Peyer's patch (tissue), 4 donors: ENCODE measurements at regions not wholly inside any gene's neighbourhood (a gene's known extent, or its start where the extent isn't known, plus 50 kb on each side); places are given as distances from the start of the nearest gene placed in this dataset.
A peak's percentile ranks its signal among the peaks of the same experiment; 100 is the strongest.

ENCODE experiments used
- DNase-seq, 3 donors: peaks; one replicate each; pipeline ENCODE4 v3.0.0-alpha.2; 2017 to 2019
- H3K27ac ChIP-seq, 4 donors: fragments of 200-600 bp; sonication (generic); one replicate each; pipeline ENCODE4 v1.5.1; 2016 to 2019
- H3K27me3 ChIP-seq, 2 donors: fragments of 200-600 bp; sonication (generic); one replicate each; pipeline ENCODE4 v1.5.1; 2019
- H3K36me3 ChIP-seq, 3 donors: fragments of 200-600 bp; sonication (generic); one replicate each; pipeline ENCODE4 v1.5.1; 2016 to 2019
- H3K4me1 ChIP-seq, 4 donors: fragments of 200-600 bp; sonication (generic); one replicate each; pipeline ENCODE4 v1.5.1; 2016 to 2019
- H3K4me3 ChIP-seq, 4 donors: fragments of 200-600 bp; sonication (generic); 1 replicate in 3 of 4; 2 replicates in 1 of 4; pipeline ENCODE4 v1.5.1; 2016 to 2019; ENCODE audit warnings: mild to moderate bottlenecking in 1 of 4
- H3K9me3 ChIP-seq, 4 donors: fragments of 200-600 bp; sonication (generic); one replicate each; pipeline ENCODE4 v1.5.1; 2016 to 2019; ENCODE audit warnings: mild to moderate bottlenecking in 1 of 4
- CTCF ChIP-seq, 6 experiments: fragments of 450-650 bp in 4 of 6; fragments of 200-600 bp in 2 of 6; sonication (generic) in 1 of 6; IDR thresholded peaks; one replicate each; pipeline ENCODE4 v1.5.1; 2017 to 2019; ENCODE audit warnings: antibody characterized with exemption in 6 of 6, mild to moderate bottlenecking in 3 of 6, moderate library complexity in 1 of 6
- POLR2A ChIP-seq, 2 donors: fragments of 450-650 bp; IDR thresholded peaks; one replicate each; pipeline ENCODE4 v1.5.1; 2017; ENCODE audit warnings: antibody characterized with exemption in 2 of 2, mild to moderate bottlenecking in 2 of 2, moderate library complexity in 2 of 2

- Histone ChIP-seq H3K4me1 (no peaks in the 10 kb centered on the region), H3K36me3 (no peaks in the 10 kb centered on the region), H3K9me3 (no peaks in the 10 kb centered on the region), H3K27me3 (no peaks in the 10 kb centered on the region), H3K4me3 (no peak overlapping the region), H3K27ac (peak overlapping the region in 1 of 4 donors; percentile 25)
- TF ChIP-seq POLR2A (IDR thresholded peaks at IDR 0.05) (no peak), CTCF (IDR thresholded peaks at IDR 0.05) (no peak)
- DNase-seq: no peak
Observed at GRCh38 chr7:33743594-33743993, 161.7 kb upstream of the BMPER start.

- DNase-seq: no peak
- TF ChIP-seq POLR2A (IDR thresholded peaks at IDR 0.05) (no peak), CTCF (IDR thresholded peaks at IDR 0.05) (peak in 5 of 6 experiments; percentile 6 to 65 (median 60))
- Histone ChIP-seq H3K27ac (no peak overlapping the region), H3K4me3 (no peak overlapping the region), H3K4me1 (no peaks in the 10 kb centered on the region), H3K36me3 (no peaks in the 10 kb centered on the region), H3K27me3 (no peaks in the 10 kb centered on the region), H3K9me3 (no peaks in the 10 kb centered on the region)
Observed at GRCh38 chr7:33744293-33745075, 160.9 kb upstream of the BMPER start.

- H3K27ac ChIP-seq: no peak overlapping the region
- TF ChIP-seq POLR2A (IDR thresholded peaks at IDR 0.05) (no peak), CTCF (IDR thresholded peaks at IDR 0.05) (no peak)
- no peaks in the 10 kb centered on the region for H3K4me1 ChIP-seq
- H3K9me3 ChIP-seq: no peaks in the 10 kb centered on the region
- no peak for DNase-seq
- H3K27me3 ChIP-seq: no peaks in the 10 kb centered on the region
- H3K36me3 ChIP-seq: no peaks in the 10 kb centered on the region
- no peak overlapping the region for H3K4me3 ChIP-seq
Observed at GRCh38 chr7:33745934-33746333, 159.4 kb upstream of the BMPER start.

- no peak overlapping the region for H3K27ac ChIP-seq
- H3K9me3 ChIP-seq: no peaks in the 10 kb centered on the region
- no peak overlapping the region for H3K4me3 ChIP-seq
- H3K4me1 ChIP-seq: no peaks in the 10 kb centered on the region
- no peaks in the 10 kb centered on the region for H3K27me3 ChIP-seq
- no peaks in the 10 kb centered on the region for H3K36me3 ChIP-seq
- TF ChIP-seq POLR2A (IDR thresholded peaks at IDR 0.05) (no peak), CTCF (IDR thresholded peaks at IDR 0.05) (no peak)
- no peak for DNase-seq
Observed at GRCh38 chr7:33748793-33749192, 156.5 kb upstream of the BMPER start.

- Histone ChIP-seq H3K27ac (no peak overlapping the region), H3K4me1 (no peaks in the 10 kb centered on the region), H3K4me3 (no peak overlapping the region), H3K36me3 (no peaks in the 10 kb centered on the region), H3K9me3 (no peaks in the 10 kb centered on the region), H3K27me3 (no peaks in the 10 kb centered on the region)
- DNase-seq: no peak
- TF ChIP-seq POLR2A (IDR thresholded peaks at IDR 0.05) (no peak), CTCF (IDR thresholded peaks at IDR 0.05) (no peak)
Observed at GRCh38 chr7:33750177-33750576, 155.2 kb upstream of the BMPER start.
